GM19351 (cell line): ENCODE measurements at regions not wholly inside any gene's neighbourhood (a gene's known extent, or its start where the extent isn't known, plus 50 kb on each side); places are given as distances from the start of the nearest gene placed in this dataset.
A peak's percentile ranks its signal among the peaks of the same experiment; 100 is the strongest.
"Not testable (repeated sequence)": the region's sequence is repeated elsewhere in the genome, so short reads cannot be mapped to it uniquely, and the experiment has no call there.

ENCODE experiments used
- ATAC-seq: cut with Tn5 transposase; IDR thresholded peaks from one replicate; pipeline ENCODE4 v1.9.1; 2021; ENCODE audit warnings: mild to moderate bottlenecking, moderate library complexity; ENCODE audit not compliant: unreplicated experiment

GRCh38 chr2:221999717-222000116, 299.1 kb downstream of the PAX3 start:
- ATAC-seq = no peak

GRCh38 chr2:221999166-221999565, 299.6 kb downstream of the PAX3 start:
- no peak for ATAC-seq

- ATAC-seq = no peak
Observed at GRCh38 chr2:221997683-221998082, 301.1 kb downstream of the PAX3 start.

GRCh38 chr2:221997100-221997499, 301.7 kb downstream of the PAX3 start:
- no peak for ATAC-seq

- no peak for ATAC-seq
Observed at GRCh38 chr2:221994926-221995325, 303.9 kb downstream of the PAX3 start.

GRCh38 chr2:221984376-221984775, 314.4 kb downstream of the PAX3 start:
- ATAC-seq = not testable (repeated sequence)

- ATAC-seq = no peak
Observed at GRCh38 chr2:221981912-221982470, 316.8 kb downstream of the PAX3 start.

- no peak for ATAC-seq
Observed at GRCh38 chr2:221975151-221975550, 323.6 kb downstream of the PAX3 start.

GRCh38 chr2:221973902-221974301, 324.9 kb downstream of the PAX3 start:
- ATAC-seq = no peak

GRCh38 chr2:221973502-221973901, 325.3 kb downstream of the PAX3 start:
- no peak for ATAC-seq

GRCh38 chr2:221972813-221973478, 325.9 kb downstream of the PAX3 start:
- ATAC-seq = no peak

- no peak for ATAC-seq
Observed at GRCh38 chr2:221970389-221970788, 328.4 kb downstream of the PAX3 start.

GRCh38 chr2:221969830-221970144, 329.0 kb downstream of the PAX3 start:
- ATAC-seq = no peak

- ATAC-seq = peak; percentile 80
Observed at GRCh38 chr2:221969087-221969829, 329.5 kb downstream of the PAX3 start.

GRCh38 chr2:221962186-221962585, 336.6 kb downstream of the PAX3 start:
- ATAC-seq = no peak

GRCh38 chr2:221961561-221961960, 337.2 kb downstream of the PAX3 start:
- no peak for ATAC-seq

GRCh38 chr2:221958224-221958623, 340.6 kb downstream of the PAX3 start:
- no peak for ATAC-seq

GRCh38 chr2:221948076-221948475, 350.7 kb downstream of the PAX3 start:
- no peak for ATAC-seq

- not testable (repeated sequence) for ATAC-seq
Observed at GRCh38 chr2:221944452-221944851, 354.3 kb downstream of the PAX3 start.

- no peak for ATAC-seq
Observed at GRCh38 chr2:221943076-221943810, 355.6 kb downstream of the PAX3 start.

- ATAC-seq = no peak
Observed at GRCh38 chr2:221931251-221931991, 359.3 kb upstream of the EPHA4 start.
